H54 (cell line): ENCODE measurements at regions not wholly inside any gene's neighbourhood (a gene's known extent, or its start where the extent isn't known, plus 50 kb on each side); places are given as distances from the start of the nearest gene placed in this dataset.
"Not testable (repeated sequence)": the region's sequence is repeated elsewhere in the genome, so short reads cannot be mapped to it uniquely, and the experiment has no call there.

Source experiments
- DNase-seq: peaks from one replicate; pipeline ENCODE4 v3.0.0; 2011; ENCODE audit warnings: low spot score, mixed read lengths; ENCODE audit not compliant: insufficient read length
- FAIRE-seq: peaks from 3 replicates; lab custom pipeline; 2011; peaks lifted over from hg19 to GRCh38; lab: Jason Lieb, UNC
- POLR2A ChIP-seq: IDR thresholded peaks from 2 replicates; pipeline ENCODE4 v1.6.1; 2011; ENCODE audit warnings: low read depth, mild to moderate bottlenecking, low read length

DNA sequence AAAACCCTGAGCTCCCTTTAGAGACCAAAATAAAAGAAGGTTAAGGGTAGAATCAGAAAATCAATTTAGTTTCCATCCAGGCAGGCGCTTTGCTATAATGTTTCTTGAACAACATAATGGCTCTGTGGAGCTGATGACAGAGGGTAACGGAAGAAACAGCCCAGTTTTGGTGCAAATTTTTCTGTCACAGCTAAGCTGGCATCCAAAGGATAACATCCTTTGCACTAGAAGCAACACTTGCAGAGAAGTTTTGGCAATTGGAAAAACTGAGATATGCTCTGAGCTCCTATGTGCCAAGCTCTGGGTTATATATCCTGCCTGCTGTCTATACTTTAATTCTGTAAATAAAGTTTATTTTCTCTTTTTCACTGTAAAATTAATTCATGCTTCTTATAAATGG lies 495.3 kb upstream of the API5 start:
- no peak for TF ChIP-seq POLR2A
- no peak for DNase-seq
- FAIRE-seq = no peak

DNA sequence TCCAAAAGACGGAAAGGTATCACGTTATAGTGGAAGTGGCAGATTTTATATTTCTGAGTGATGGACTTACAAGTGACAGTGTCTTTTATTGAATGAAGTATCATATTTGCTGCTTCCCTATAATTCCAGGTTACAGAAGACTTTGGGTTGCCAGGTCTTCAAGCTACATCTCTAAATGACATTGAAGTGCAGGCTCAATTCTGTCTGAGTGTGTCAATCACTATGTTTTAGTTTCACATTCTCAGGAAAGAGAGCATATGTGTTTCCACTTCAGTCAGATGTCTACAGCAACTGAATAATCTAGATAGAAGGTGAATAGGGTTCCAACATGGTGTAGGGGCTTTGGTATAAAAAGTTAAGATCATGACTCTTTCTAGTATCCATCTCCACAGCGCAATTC lies 492.7 kb upstream of the API5 start:
- no peak for DNase-seq
- FAIRE-seq = no peak
- no peak for TF ChIP-seq POLR2A

DNA sequence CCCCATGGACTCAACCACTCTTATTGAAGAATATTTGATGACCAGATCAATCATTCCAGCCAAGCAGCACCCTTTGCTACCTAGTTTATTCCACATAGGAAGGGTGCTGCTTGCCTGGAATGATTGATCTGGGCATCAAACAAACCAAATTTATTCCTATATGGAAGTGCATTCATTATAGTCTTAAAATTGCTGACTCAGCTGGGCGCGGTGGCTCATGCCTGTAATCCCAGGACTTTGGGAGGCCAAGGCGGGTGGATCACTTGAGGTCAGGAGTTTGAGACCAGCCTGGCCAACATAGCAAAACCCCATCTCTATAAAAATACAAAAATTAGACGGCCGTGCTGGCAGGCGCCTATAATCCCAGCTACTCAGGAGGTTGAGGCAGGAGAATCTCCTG lies 489.6 kb upstream of the API5 start:
- FAIRE-seq, DNase-seq: not testable (repeated sequence)

DNA sequence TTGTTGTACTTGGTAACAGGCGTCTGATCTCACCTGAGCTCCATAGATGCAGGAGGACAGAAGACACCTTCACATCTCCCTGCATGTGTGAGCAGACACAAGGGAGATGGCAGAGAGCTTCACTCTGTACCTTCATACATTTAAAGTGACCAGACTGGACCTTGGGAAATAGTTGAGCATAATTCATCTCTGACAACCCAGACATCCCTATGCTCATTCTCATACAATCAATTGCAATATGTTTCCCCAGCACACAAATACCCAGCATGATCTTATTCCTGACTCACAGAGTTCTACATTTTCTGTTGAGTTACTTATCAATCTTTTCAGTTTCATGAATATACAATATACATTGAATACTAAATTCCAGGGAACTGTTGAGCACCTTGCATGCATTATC lies 488.2 kb upstream of the API5 start:
- TF ChIP-seq POLR2A = no peak
- FAIRE-seq = no peak

DNA sequence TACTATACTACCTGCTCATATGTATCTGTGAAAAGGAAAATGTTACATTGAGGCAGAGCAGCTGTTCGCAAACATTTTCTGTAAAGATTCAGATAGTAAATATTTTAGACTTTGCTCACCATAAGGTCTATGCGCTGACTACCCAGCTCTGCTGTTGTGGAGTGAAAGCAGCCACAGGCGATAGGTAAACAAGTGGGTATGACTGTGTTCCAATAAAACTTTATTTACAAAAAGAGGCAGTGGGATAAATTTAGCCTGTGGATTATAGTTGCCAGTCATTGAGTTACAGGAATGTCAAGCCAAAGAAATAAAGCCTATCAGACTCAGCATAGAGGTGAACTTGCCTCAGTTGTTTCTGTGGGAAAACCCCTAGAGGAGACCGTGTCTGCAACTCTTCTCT lies 487.7 kb upstream of the API5 start:
- DNase-seq = no peak
- no peak for TF ChIP-seq POLR2A

More for the DNA sequence above, 488.2 kb upstream of the API5 start:
- DNase-seq = no peak

DNA sequence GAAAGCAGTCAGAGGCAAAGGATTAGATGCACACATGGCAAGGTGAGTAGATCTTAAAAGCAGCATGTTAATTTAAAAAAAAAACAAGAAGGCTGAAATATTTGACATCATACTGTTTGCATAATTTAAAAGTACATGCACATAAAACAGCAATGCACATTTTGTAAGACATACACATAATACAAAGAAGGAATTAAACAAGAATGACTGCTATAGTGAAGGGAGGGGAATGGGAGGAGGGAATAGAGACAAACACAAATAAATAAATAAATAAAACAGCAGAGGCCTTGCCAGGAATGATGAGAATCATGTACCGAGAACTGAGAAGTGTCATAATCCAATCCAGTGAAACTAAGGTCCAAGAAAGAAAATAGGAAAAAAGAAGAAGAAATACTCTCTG lies 486.2 kb upstream of the API5 start:
- FAIRE-seq (no peak), DNase-seq (no peak)
- TF ChIP-seq POLR2A = no peak

More for the DNA sequence above, 487.7 kb upstream of the API5 start:
- FAIRE-seq = no peak

DNA sequence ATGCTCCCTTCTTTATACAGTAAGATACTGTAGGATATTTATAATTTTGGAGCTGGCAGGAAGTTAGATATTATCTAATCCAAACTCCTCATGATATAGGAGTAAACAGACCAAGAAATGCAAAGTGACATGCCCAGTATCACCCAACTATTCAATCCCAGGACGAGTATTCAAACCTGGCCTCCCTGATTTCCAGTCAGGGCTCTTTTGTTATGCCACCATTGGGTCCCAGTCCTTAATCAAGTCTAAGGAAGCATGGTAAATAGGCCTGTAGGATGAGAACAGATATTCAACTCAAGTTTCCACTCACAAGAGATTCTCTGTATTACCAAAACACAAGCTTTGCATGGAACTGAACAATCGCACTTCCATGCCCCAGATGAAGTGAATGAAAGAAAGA lies 484.0 kb upstream of the API5 start:
- no peak for TF ChIP-seq POLR2A
- DNase-seq (no peak), FAIRE-seq (no peak)

DNA sequence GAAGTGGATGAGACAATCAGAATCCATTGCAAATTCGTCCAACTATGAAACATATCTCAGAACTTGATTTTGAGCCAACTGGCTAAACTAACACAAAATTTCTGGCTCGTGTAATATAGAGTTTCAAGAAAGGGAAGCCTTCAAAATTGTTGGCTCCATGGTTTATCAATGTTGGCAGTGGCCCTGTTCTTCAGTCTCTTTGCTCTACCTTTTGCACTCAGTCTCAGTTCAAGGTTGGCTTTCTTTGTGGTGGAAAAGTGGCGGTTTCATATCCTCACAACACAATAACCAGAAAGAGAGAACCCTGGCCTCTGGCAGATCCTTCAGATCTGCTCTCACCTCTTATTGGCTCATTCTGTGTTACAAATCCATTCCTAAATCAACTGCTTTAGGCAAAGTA lies 473.8 kb upstream of the API5 start:
- TF ChIP-seq POLR2A = no peak
- DNase-seq (no peak), FAIRE-seq (no peak)

DNA sequence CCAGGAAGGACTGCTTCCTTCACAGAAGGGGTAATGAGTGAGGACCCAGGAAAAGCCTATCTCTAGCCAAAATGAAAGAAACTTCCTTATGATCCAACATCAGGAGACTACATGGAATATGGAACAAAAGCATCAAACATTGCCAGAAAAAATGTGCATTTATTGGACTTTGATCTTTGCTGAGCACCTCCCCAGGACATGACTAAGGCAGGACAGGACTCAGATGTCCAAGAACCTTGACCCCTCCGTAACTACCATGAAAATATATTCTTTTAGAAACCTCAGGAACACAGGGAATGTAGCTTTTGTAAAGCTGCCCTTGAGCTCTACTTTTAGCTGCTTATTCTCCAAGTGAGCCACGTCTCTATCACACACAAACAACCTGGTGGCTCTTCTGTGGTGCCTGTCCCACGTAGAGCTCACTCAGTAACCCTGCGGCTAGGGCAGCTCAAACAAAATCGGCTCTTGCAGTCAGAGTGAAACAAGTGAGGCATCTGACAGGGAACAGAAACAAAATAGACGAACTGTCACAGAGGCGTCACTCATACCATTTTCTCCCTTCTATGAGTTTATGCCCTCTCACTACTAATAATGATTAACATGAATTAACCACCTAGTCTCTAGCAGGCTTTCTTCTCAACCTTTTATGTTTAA lies 471.5 kb upstream of the API5 start:
- DNase-seq (no peak), FAIRE-seq (no peak)
- no peak for TF ChIP-seq POLR2A

DNA sequence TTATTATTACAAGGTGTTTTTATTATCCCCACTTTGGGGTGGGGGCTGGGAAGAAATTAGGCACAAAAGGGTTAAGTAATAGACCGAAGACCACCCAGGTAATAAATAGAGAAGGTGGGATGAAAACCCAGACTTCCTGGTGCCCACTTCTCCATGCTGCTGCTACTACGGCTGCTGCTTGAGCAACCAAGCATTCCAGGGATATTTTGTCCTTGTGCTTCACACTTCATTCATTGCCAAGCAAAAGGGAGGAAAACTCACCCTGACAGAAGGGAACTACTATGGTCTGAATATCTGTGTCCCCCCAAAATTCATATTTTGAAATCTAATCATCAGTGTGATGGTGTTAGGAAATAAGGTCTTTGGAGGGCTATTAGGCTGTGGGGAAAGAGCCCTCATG lies 470.9 kb upstream of the API5 start:
- no peak for DNase-seq
- FAIRE-seq = no peak
- no peak for TF ChIP-seq POLR2A

DNA sequence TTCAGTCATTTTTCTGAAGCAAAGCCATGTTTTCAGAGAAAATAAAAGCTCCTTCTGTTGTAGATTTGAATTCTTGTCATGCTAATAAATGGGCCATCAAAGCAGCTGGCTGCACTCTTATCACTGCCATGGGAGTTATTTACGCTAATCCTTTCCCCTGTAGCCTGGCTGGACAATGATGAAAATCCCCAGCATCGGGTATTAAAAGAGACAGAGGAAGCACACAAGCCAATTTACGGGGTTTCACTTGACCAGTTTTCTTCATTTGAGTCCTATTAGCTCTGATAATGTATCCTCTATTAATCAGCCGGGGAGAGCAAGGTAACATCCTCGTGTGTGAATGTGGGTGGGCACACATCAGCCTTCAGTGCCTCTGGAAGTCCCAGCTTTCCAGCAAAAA lies 470.2 kb upstream of the API5 start:
- no peak for TF ChIP-seq POLR2A
- DNase-seq = no peak
- FAIRE-seq = no peak

DNA sequence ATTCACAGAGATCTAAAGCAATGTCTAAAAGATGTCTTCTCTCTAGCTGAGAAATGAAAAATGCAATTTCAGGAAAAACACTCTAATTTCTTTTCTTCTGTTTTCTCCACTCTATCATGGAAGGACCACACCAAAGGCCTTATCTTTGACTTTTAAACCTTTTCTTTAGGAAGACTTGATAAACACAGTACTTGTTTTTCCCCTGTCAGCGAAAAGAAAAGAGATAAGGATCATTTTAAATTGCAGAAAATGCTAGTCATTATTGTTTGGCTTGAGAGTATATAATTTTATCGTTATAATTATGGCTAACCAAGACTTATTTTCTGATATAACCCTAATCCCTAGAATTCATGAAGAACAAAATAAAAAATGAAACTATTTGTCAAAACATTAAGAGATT lies 462.4 kb upstream of the API5 start:
- DNase-seq = no peak
- no peak for TF ChIP-seq POLR2A
- no peak for FAIRE-seq

DNA sequence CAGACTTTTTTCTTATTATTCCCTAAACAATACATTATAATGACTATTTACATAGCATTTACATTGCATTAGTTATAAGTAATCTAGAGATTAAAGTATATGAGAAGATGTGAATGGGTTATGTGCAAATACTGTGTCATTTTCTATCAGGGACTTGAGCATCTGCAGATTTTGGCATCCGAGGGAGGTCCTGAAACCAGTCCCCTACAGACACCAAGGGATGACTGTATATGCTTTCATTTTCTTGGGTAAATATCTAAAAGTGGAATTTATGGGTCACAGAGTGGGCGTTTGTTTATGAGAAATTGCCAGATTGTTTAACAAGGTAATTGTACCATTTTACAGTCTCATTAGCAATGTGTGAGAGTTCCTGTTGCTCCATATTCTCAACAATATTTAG lies 454.5 kb upstream of the API5 start:
- DNase-seq (no peak), FAIRE-seq (no peak)
- no peak for TF ChIP-seq POLR2A

DNA sequence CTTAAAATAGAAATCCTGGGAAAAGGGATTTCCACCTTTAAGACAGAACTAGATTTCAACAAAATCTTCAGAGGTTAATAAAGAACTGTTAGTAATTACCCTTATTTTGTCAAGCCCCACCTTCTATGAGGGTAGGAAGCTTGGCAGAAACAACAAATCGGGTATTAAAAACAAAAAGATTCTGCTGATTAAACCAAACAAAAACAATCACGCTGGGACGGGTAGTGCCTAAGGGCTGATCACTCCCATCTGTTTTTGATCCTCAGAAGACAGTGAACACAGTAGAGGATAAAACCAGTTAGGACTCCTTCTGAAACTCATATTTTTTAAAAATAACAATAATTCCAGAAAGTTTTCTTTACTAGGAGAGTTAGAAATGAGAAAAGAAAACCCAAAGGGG lies 441.3 kb upstream of the API5 start:
- FAIRE-seq (no peak), DNase-seq (no peak)

DNA sequence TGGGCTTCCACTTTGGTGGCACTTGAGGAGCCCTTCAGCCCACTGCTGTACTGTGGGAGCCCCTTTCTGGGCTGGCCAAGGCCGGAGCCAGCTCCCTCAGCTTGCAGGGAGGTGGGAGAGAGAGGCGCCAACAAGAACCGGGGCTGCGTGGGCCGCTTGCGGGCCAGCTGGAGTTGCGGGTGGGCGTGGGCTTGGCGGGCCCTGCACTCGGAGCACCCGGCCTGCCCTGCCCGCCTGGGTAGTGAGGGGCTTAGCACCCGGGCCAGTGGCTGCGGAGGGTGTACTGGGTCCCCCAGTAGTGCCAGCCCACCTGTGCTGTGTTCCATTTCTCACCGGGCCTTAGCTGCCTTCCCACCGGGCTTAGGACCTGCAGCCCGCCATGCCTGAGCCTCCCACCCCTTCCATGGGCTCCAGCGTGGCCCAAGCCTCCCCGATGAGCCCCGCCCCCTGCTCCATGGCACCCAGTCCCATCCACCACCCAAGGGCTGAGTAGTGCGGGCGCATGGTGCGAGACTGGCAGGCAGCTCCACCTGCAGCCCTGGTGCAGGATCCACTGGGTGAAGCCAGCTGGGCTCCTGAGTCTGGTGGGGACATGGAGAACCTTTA lies 437.9 kb upstream of the API5 start:
- not testable (repeated sequence) for FAIRE-seq, DNase-seq

More for the DNA sequence above, 441.3 kb upstream of the API5 start:
- TF ChIP-seq POLR2A = no peak

DNA sequence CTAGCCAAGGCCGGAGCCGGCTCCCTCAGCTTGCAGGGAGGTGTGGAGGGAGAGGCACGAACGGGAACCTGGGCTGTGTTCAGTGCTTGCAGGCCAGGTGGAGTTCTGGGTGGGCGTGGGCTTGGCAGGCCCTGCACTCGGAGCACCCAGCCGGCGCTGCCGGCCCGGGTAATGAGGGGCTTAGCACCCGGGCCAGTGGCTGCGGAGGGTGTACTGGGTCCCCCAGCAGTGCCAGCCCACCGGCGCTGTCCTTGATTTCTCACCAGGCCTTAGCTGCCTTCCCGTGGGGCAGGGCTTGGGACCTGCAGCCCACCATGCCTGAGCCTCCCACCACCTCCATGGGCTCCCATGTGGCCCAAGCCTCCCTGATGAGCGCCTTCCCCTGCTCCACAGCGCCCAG lies 430.5 kb upstream of the API5 start:
- FAIRE-seq, DNase-seq: not testable (repeated sequence)
